ENCODE measurements at regions not wholly inside any gene's neighbourhood (a gene's known extent, or its start where the extent isn't known, plus 50 kb on each side); places are given as distances from the start of the nearest gene placed in this dataset.

DNA sequence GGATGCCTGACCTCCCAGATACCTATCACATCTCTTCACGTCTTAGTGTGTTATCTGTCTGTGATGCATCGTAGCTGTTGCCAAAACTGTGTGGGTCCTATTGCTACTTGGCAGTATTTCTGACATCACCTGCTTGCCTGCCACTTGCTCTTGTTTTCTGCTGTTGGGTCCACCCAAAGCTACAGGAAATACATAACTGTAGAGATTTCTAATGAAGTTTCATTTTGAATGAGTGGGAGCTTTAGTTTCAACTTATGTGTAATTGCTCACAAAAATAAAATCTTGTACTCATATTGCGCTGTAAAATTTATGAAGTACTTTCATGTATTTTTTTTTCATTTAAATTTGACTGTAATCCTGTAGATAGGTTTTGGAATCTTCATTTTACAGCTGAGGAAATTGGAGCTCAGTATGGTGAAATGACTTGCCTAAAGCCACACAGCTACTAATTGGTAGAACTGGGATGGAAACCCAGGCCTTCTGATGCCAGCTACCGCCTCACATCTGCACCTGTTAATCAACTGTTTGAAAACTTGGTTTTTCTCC, 113.6 kb upstream of the MAN1A1 start:
- Mint-ChIP-seq H3K27ac (no peak overlapping the region), H3K4me3 (no peak overlapping the region), H3K36me3 (peaks cover 2% of the 10 kb centered on the region), H3K27me3 (no peaks in the 10 kb centered on the region), H3K9me3 (ENCODE audit: low read depth) (peaks cover 8% of the 10 kb centered on the region), H3K4me1 (ENCODE audit: low read depth) (peaks cover 3% of the 10 kb centered on the region)

DNA sequence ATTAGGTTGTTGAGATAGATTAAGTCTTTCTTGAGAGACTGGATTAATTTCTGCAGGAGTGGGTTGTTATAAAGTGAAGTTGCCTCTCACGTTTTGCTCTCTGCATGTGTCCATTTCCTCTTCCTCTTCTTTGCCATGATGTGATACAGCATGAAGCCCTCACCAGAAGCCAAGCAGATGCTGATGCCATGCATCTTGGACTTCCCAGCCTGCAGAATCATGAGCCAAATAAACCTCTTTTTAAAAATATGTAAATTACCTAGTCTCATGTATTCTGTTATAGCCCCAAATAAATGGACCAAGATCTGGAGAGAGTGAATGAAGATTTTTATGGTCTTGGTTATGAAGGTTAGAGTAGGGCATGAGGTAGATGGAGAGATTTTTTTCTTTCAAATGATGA, 111.6 kb upstream of the MAN1A1 start:
- Mint-ChIP-seq H3K36me3 (peaks cover 2% of the 10 kb centered on the region), H3K27me3 (no peaks in the 10 kb centered on the region), H3K9me3 (ENCODE audit: low read depth) (peaks cover 8% of the 10 kb centered on the region), H3K4me1 (ENCODE audit: low read depth) (no peaks in the 10 kb centered on the region), H3K4me3 (no peak overlapping the region), H3K27ac (no peak overlapping the region)

DNA sequence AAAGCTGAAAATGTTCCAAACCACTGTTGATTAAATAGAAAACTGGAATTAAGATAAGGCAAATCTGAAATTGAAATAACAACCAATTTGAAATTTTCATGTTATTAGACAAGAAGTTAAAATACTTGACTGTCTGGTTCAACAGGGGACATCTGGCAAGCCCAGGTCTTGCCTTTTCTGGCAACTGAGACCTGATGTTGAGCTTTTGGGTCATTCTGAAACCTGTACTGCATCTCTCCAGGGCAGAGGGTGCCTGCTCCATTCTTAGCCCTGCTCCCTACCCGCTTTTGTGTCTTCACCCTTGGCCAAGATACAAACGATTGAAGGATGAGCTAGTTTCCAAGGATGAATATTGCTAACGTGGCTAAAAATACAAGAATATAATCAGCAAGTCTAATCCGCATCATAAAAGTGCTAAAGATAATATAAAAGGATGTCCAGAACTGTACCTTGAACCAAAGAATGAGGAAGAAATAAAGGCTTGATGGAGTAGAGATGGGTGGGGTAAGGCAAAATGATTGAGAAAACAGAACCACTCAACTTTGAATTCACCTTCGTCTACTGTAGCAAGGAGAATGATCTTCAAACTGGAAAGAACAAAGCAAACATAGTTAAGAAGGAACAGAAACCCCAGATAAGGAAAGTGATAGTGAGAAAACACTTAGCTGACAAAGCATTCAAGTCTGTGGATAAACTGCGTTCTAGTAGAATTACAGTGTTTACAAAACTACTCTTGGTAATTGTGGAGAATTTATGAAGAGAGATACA, 109.8 kb upstream of the MAN1A1 start:
- no peaks in the 10 kb centered on the region for H3K27me3 Mint-ChIP-seq
- no peaks in the 10 kb centered on the region for H3K4me1 Mint-ChIP-seq (ENCODE audit: low read depth)
- H3K9me3 Mint-ChIP-seq (ENCODE audit: low read depth), result peaks cover 8% of the 10 kb centered on the region
- no peak overlapping the region for H3K27ac Mint-ChIP-seq
- no peaks in the 10 kb centered on the region for H3K36me3 Mint-ChIP-seq
- H3K4me3 Mint-ChIP-seq, result no peak overlapping the region

DNA sequence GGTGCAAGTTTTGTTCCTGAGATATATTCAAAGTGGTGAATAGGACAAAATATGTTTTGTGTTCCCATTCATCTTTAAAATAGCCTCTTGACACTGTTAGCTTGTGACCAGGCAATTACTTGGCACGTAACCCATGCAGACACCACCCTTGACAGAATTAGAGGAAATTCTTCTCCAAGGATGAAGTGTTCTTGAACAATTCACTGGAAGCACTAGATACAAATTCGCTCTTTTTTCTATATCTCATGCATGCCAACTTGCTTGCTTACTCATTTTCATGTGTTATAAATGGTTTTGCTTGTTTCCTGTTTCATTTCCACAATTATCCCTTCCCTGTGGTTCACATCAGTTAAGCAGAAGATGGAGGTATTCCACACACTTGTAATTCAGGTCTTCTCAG, 105.2 kb upstream of the MAN1A1 start:
- Mint-ChIP-seq H3K4me1 (ENCODE audit: low read depth) (no peaks in the 10 kb centered on the region), H3K36me3 (no peaks in the 10 kb centered on the region), H3K9me3 (ENCODE audit: low read depth) (peaks cover 4% of the 10 kb centered on the region), H3K27ac (no peak overlapping the region), H3K27me3 (no peaks in the 10 kb centered on the region), H3K4me3 (no peak overlapping the region)

DNA sequence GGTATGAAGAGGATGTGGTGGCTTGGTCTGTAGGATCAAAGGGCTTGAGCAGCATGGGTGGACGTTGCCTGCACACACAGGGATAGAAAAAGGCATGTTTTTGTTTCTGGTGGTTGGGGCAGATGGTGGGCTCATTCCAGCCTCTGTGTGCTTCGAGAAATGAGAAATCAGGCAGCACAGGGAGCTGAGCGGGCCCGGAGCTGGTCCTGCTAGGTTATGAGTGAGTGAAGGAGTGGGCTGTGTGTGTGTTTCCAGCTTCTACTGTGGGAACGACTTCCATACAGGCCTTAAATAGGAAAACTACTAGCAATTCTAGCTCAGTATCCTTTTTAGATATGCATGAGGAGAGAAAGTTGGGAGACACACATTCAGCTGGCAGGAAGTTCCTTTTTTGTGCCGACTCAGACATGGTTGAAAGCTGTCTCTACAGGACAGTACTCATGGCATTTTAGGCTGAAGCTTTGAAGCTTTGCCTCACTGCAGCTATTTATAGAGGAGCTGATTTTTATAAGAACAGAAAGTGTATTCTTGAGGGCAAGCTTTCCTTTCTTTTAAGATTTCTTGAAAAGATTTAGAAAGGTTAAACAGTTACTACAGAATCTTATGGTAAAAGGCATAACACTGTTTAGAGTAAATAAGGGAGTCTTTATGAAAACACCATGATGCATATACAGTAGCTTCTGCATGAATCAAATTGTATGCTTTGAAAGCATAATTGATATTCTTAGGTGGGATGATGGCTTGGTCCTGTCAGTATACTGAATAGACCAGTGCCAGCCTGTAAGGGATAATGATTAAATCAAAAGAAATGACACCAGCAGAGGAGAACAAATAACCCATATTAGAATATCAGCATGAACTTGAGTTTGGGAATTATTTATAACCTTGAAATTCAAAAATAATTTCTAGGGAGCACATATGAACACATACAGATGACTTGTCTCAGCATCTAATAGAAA, 104.0 kb upstream of the MAN1A1 start:
- Mint-ChIP-seq H3K27ac (no peak overlapping the region), H3K4me1 (ENCODE audit: low read depth) (no peaks in the 10 kb centered on the region)

DNA sequence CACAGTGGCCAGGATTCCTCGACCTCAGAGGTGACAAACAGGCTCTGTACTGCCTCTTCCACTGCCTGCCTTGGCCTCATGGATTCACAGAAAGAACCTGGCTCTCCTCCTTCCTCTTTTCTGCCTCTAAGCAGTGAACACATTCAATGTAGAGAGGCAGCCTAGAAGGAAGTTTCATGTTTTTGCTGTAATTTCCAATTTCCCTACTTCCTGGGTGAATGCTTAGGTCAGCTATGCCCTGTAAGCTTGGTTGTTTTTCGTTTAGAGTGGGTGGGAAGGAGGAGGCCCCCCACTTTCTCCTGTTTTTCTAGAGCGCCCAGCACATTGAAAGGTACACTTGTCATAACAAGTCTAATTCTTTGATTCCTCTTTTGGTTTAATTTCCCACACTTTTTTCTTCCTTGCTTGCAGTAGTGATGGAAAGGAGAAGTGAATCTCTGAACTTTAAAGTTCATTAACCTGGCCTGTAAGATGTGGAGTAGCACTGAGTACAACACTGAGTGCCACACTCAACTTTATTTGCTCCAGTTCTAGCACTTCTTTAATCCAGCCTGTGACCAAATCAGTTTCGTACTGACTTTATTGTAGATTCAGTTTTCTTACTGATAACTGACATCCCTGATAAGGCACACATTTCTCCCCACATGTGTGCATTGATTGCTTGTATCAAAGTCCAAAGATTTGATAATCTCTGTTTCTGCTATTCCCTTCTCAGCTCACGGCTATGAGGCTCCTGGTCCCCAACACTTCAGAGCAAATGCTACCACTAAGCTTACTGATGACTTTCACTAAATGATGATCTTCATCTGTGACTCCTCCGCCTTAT, 100.0 kb upstream of the MAN1A1 start:
- H3K27ac Mint-ChIP-seq, result no peak overlapping the region

More for the DNA sequence above, 104.0 kb upstream of the MAN1A1 start:
- Mint-ChIP-seq H3K27me3 (no peaks in the 10 kb centered on the region), H3K36me3 (no peaks in the 10 kb centered on the region), H3K4me3 (no peak overlapping the region), H3K9me3 (ENCODE audit: low read depth) (peaks cover 4% of the 10 kb centered on the region)

DNA sequence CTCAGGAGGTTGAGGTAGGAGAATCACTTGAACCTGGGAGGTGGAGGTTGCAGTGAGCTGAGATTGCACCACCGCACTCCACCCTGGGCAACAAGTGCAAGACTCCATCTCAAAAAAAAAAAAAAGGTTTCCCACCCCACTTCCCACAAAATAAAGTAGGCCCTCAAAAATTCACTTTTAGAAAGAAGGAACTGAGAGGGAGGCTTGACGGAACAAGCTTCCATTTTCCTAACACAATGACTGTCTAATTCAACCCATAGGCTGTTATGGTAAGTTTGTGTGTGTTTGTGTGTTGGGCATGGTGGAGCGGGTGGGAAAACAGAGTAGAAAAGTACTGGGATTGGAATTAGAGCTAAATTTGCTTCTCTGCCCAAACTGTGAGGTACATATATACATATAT, 98.4 kb upstream of the MAN1A1 start:
- peaks cover 8% of the 10 kb centered on the region for H3K36me3 Mint-ChIP-seq

More for the DNA sequence above, 100.0 kb upstream of the MAN1A1 start:
- Mint-ChIP-seq H3K4me3 (no peak overlapping the region), H3K27me3 (no peaks in the 10 kb centered on the region), H3K4me1 (ENCODE audit: low read depth) (no peaks in the 10 kb centered on the region), H3K9me3 (ENCODE audit: low read depth) (peaks cover 4% of the 10 kb centered on the region), H3K36me3 (peaks cover 5% of the 10 kb centered on the region)

DNA sequence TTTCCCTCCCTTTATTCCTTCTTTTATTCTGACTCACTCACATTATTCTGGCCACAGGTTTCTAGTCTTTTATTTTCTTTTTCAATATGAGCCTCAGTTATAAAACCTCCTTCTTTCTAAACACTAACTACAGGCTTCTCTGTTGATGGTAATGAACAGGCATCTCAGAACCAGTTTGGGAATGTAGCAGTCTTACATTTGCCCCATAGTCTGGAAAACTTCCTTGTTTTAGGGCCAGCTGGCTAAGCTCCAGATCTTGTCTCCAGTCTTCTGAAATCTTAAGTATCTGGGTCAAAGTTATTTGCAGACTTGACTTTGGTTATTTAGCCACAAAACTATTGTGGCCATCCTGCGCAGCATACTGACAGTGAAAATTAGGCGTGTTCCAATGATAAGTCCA, 97.0 kb upstream of the MAN1A1 start:
- no peaks in the 10 kb centered on the region for H3K9me3 Mint-ChIP-seq (ENCODE audit: low read depth)
- H3K36me3 Mint-ChIP-seq, result peaks cover 8% of the 10 kb centered on the region
- H3K4me1 Mint-ChIP-seq (ENCODE audit: low read depth), result peaks cover 5% of the 10 kb centered on the region
- H3K27me3 Mint-ChIP-seq, result no peaks in the 10 kb centered on the region
- no peak overlapping the region for H3K4me3 Mint-ChIP-seq
- H3K27ac Mint-ChIP-seq, result peak overlapping the region; percentile 59

More for the DNA sequence above, 98.4 kb upstream of the MAN1A1 start:
- no peak overlapping the region for H3K27ac Mint-ChIP-seq
- H3K9me3 Mint-ChIP-seq (ENCODE audit: low read depth), result peaks cover 2% of the 10 kb centered on the region
- H3K4me3 Mint-ChIP-seq, result no peak overlapping the region
- H3K4me1 Mint-ChIP-seq (ENCODE audit: low read depth), result peaks cover 3% of the 10 kb centered on the region
- H3K27me3 Mint-ChIP-seq, result no peaks in the 10 kb centered on the region

DNA sequence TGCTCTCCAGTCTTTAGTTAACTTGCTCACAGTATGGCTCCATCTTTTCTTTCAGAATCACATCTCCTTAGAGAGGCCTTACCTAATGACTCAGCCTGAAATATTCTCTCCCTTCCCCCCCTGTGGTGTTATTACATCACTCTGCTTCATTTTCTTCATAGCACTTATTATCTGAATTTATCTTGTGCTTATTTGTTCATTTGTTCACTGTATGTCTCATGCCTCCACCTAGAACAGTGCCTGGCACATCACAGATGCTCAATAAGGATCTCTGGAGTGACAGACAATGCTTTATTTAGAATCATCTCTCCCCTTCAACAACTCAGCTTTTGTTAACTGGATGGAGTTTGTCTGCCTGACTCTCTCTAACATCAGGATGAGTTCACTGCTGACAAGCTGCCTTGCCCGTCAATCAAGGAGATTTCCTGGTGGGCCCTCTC, 96.6 kb upstream of the MAN1A1 start:
- Mint-ChIP-seq H3K4me1 (ENCODE audit: low read depth) (peaks cover 5% of the 10 kb centered on the region), H3K27me3 (no peaks in the 10 kb centered on the region), H3K36me3 (peaks cover 8% of the 10 kb centered on the region), H3K4me3 (no peak overlapping the region), H3K27ac (peak overlapping the region; percentile 59), H3K9me3 (ENCODE audit: low read depth) (no peaks in the 10 kb centered on the region)

DNA sequence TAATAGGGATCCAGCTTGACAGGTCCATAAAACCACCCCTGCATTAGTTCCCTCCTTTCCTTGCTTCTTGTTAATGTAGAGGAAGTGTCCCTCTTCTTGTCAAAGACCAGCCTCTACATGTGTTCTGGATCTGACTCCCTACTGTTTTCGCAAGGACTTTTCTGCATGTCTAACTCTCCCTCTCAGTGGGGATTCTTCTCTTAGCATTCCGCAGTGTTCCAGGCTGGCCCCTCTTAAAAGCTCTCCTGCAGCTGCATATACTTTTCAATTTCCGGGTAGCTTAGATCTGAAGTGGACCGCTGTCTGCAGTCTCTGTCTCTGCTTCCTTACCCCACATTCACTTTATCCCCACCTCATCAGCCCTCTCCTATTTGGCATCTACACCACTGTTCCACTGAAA, 96.1 kb upstream of the MAN1A1 start:
- no peak overlapping the region for H3K27ac Mint-ChIP-seq
- H3K4me1 Mint-ChIP-seq (ENCODE audit: low read depth), result peaks cover 5% of the 10 kb centered on the region
- peaks cover 8% of the 10 kb centered on the region for H3K36me3 Mint-ChIP-seq
- H3K9me3 Mint-ChIP-seq (ENCODE audit: low read depth), result no peaks in the 10 kb centered on the region
- H3K4me3 Mint-ChIP-seq, result no peak overlapping the region
- no peaks in the 10 kb centered on the region for H3K27me3 Mint-ChIP-seq

DNA sequence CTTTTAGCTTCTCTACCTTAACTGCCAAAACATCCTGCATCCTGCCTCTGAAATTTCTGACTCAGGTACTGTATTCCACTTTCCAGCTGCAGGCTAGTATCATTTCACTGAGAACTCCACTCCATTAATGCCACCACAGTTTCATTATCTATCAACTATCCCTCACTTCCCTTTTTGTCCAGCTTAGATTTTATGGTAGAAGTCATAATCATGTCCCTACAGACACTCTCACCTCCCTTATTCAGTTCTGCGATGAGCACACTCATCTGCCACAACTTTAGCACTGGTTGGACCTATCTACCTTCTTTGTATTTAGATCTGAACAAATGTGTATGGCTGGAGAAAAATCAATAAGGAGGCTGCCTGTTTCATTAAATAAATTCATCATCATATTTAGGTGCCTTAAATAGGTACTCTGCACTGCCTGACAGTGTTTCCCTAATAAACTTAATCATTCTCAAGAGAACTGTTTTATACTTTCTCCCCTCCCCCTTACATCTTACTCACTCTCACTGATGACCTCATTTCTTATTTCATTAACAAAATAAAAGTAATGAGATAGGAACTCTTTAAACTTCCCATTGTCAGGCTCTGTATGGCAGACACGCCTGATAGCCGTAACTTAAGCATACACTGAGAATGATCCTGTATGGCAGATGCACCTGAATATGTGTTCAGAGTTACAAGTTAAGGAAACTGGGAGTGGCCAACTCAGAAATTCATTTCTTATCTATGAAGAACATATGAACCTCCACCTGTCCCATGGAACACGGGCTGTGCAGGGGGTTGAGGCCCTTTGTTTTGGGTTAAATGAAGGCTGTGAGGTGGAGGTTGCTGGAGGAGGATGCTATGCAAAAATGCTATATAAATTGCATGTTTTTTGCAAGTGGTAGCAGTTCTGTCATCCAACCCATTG, 95.3 kb upstream of the MAN1A1 start:
- H3K9me3 Mint-ChIP-seq (ENCODE audit: low read depth), result no peaks in the 10 kb centered on the region
- no peaks in the 10 kb centered on the region for H3K27me3 Mint-ChIP-seq
- H3K36me3 Mint-ChIP-seq, result peaks cover 8% of the 10 kb centered on the region
- H3K4me3 Mint-ChIP-seq, result no peak overlapping the region
- peaks cover 5% of the 10 kb centered on the region for H3K4me1 Mint-ChIP-seq (ENCODE audit: low read depth)
- no peak overlapping the region for H3K27ac Mint-ChIP-seq

DNA sequence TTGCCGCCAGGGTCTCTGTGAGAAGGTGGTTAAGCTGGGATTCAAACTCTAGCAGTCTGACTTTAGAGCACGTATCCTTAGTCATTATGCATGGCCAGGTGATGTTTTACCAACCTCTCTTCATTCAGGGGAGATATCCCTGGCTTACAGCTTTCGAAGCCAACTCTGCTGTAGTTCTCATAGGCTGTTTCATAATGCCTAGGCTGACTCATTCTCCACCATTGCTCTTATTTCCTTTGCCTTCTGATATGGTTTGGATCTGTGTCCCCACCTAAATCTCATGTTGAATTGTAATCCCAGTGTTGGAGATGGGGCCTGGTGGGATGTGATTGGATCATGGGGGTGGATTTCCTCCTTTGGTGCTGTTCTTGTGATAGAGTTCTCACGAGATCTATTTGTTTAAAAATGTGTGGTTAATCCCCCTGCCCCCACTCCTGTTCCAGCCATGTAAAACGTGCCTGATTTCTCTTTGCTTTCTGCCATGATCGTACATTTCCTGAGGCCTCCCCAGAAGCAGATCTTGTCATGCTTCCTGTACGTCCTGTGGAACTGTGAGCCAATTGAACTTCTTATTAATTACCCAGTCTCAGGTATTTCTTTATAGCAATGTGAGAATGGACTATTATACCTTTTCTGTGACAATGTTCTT, 94.6 kb upstream of the MAN1A1 start:
- H3K27me3 Mint-ChIP-seq, result no peaks in the 10 kb centered on the region
- H3K9me3 Mint-ChIP-seq (ENCODE audit: low read depth), result no peaks in the 10 kb centered on the region
- H3K27ac Mint-ChIP-seq, result no peak overlapping the region
- H3K36me3 Mint-ChIP-seq, result peaks cover 8% of the 10 kb centered on the region
- no peak overlapping the region for H3K4me3 Mint-ChIP-seq
- H3K4me1 Mint-ChIP-seq (ENCODE audit: low read depth), result peaks cover 5% of the 10 kb centered on the region

DNA sequence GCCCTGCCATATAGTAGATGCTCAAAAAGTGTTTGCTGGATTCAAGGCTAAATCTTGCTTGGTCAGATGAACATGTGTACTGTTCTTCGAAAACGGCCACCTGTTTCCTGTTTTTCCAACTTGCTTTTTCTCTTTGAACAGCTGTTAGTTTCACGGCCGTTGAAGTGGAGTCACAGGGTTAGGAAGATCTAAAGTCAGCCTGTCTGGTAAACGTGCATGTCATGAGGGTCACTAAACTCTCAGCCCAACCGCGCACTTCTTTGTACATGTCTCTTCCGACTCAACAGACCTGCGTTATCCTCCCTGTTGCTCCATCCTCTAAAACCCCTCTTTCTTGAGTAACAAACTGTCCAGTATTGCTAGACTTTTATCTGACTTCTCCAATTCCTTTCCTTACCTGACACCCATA, 93.2 kb upstream of the MAN1A1 start:
- H3K4me3 Mint-ChIP-seq, result no peak overlapping the region
- no peaks in the 10 kb centered on the region for H3K9me3 Mint-ChIP-seq (ENCODE audit: low read depth)
- peaks cover 5% of the 10 kb centered on the region for H3K4me1 Mint-ChIP-seq (ENCODE audit: low read depth)
- no peaks in the 10 kb centered on the region for H3K27me3 Mint-ChIP-seq
- H3K36me3 Mint-ChIP-seq, result peaks cover 8% of the 10 kb centered on the region
- H3K27ac Mint-ChIP-seq, result no peak overlapping the region
